Aorta (tissue), 5 donors: ENCODE measurements at regions not wholly inside any gene's neighbourhood (a gene's known extent, or its start where the extent isn't known, plus 50 kb on each side); places are given as distances from the start of the nearest gene placed in this dataset.
"Not testable (repeated sequence)": the region's sequence is repeated elsewhere in the genome, so short reads cannot be mapped to it uniquely, and the experiment has no call there.

Experiments used
- ATAC-seq: fragments of 200-7000 bp; cut with Tn5 transposase; one replicate; pipeline ENCODE4 v1.9.1; 2022; ENCODE audit warnings: moderate library complexity; ENCODE audit not compliant: low FRiP score
- DNase-seq, 2 donors: peaks; one replicate each; pipeline ENCODE4 v3.0.0-alpha.2; 2020
- H3K27ac ChIP-seq, 2 donors: one replicate each; pipeline ENCODE4 v1.5.1; 2013; ENCODE audit warnings: low read length in 2 of 2, mild to moderate bottlenecking in 2 of 2, moderate library complexity in 2 of 2, control low read depth in 1 of 2, inconsistent platforms in 1 of 2, low read depth in 1 of 2
- H3K27me3 ChIP-seq, 2 donors: one replicate each; pipeline ENCODE4 v1.6.1; 2013; ENCODE audit warnings: control low read depth in 1 of 2, low read length in 1 of 2, mild to moderate bottlenecking in 1 of 2, moderate library complexity in 1 of 2; ENCODE audit not compliant: insufficient read depth in 2 of 2, control insufficient read depth in 1 of 2
- H3K36me3 ChIP-seq, 2 donors: one replicate each; pipeline ENCODE4 v1.6.1; 2013; ENCODE audit warnings: control low read depth in 1 of 2, low read length in 1 of 2, mild to moderate bottlenecking in 1 of 2; ENCODE audit not compliant: insufficient read depth in 2 of 2, control insufficient read depth in 1 of 2
- H3K4me1 ChIP-seq, 2 donors: one replicate each; pipeline ENCODE4 v1.6.1; 2013; ENCODE audit warnings: low read length in 2 of 2, control low read depth in 1 of 2, mild to moderate bottlenecking in 1 of 2, moderate library complexity in 1 of 2; ENCODE audit not compliant: insufficient read depth in 2 of 2, control insufficient read depth in 1 of 2
- H3K4me3 ChIP-seq, 2 donors: one replicate each; pipeline ENCODE4 v1.5.1; 2013; ENCODE audit warnings: low read length in 2 of 2, control low read depth in 1 of 2, mild to moderate bottlenecking in 1 of 2
- H3K9me3 ChIP-seq: one replicate; pipeline ENCODE4 v1.6.1; 2013; ENCODE audit warnings: mild to moderate bottlenecking, low read length; ENCODE audit not compliant: control insufficient read depth
- WGBS, 2 donors: extraction: QIAGEN DNeasy Blood & Tissue Kit; methylation state at CpG; one replicate each; pipeline ENCODE4 v1.1.7; 2013; 5-methylcytosine and 5-hydroxymethylcytosine counted together
- intact Hi-C, 2 donors: fragments of 100-400 bp; cut with DNase I; formaldehyde crosslinking; loops; one replicate each; pipeline versions ENCODE4 v1.14.2 to v1.15.0; 2022
- donor health status: healthy with polysubstance abuse.
- donor health status: Bipolar disorder and iron deficiency.
- donor health status: DM: no; HTN: no; CAD: no.
- donor health status: DM: no; HTN: no; CAD: no.
- donor health status: DM: yes; HTN: yes; CAD: no.

GRCh38 chr7:19522486-19522885 lies 186.4 kb downstream of the POLR1F start:
- WGBS, 2 donors: 35 to 53% methylated on average over 3 of the region's 3 CpGs
- Histone ChIP-seq H3K9me3 (no peaks in the 10 kb centered on the region), H3K4me3 (no peak overlapping the region), H3K36me3 (no peaks in the 10 kb centered on the region), H3K27me3 (no peaks in the 10 kb centered on the region), H3K27ac (no peak overlapping the region), H3K4me1 (no peaks in the 10 kb centered on the region)
- ATAC-seq: no peak
- DNase-seq: no peak
- intact Hi-C loops: no loop called here

- Histone ChIP-seq H3K4me3 (no peak overlapping the region), H3K9me3 (no peaks in the 10 kb centered on the region), H3K4me1 (no peaks in the 10 kb centered on the region), H3K27me3 (no peaks in the 10 kb centered on the region), H3K27ac (no peak overlapping the region), H3K36me3 (no peaks in the 10 kb centered on the region)
- intact Hi-C loops: no loop called here
- DNase-seq (no peak), ATAC-seq (no peak)
- 82 to 91% methylated on average over 1 of the region's 1 CpG for WGBS, 2 donors
These were observed 188.4 kb downstream of the POLR1F start for GRCh38 chr7:19520392-19520791.

GRCh38 chr7:19519443-19520021 lies 189.3 kb downstream of the POLR1F start:
- DNase-seq (no peak), ATAC-seq (no peak)
- no peak overlapping the region for H3K4me3 ChIP-seq
- H3K9me3 ChIP-seq: no peaks in the 10 kb centered on the region
- H3K4me1 ChIP-seq: no peaks in the 10 kb centered on the region
- WGBS, 2 donors: 19 to 23% methylated on average over 3 of the region's 3 CpGs
- H3K27me3 ChIP-seq: no peaks in the 10 kb centered on the region
- intact Hi-C loops: no loop called here
- H3K36me3 ChIP-seq: no peaks in the 10 kb centered on the region
- H3K27ac ChIP-seq: no peak overlapping the region

GRCh38 chr7:19517546-19517945 lies 191.3 kb downstream of the POLR1F start:
- H3K27me3 ChIP-seq, H3K4me3 ChIP-seq, H3K36me3 ChIP-seq, H3K27ac ChIP-seq, ATAC-seq, intact Hi-C loops, H3K9me3 ChIP-seq, H3K4me1 ChIP-seq, DNase-seq: not testable (repeated sequence)
- WGBS, 2 donors: 88 to 90% methylated on average over 3 of the region's 3 CpGs

- Histone ChIP-seq H3K36me3 (no peaks in the 10 kb centered on the region), H3K27me3 (no peaks in the 10 kb centered on the region), H3K4me3 (no peak overlapping the region), H3K9me3 (no peaks in the 10 kb centered on the region), H3K4me1 (no peaks in the 10 kb centered on the region), H3K27ac (no peak overlapping the region)
- 59 to 60% methylated on average over 2 of the region's 2 CpGs for WGBS, 2 donors
- ATAC-seq: no peak
- intact Hi-C loops: no loop called here
- no peak for DNase-seq
These were observed 200.0 kb downstream of the POLR1F start for GRCh38 chr7:19508821-19509220.

- H3K27me3 ChIP-seq: no peaks in the 10 kb centered on the region
- H3K27ac ChIP-seq: no peak overlapping the region
- H3K4me1 ChIP-seq: no peaks in the 10 kb centered on the region
- no peak for ATAC-seq
- intact Hi-C loops: no loop called here
- no peak for DNase-seq
- WGBS, 2 donors: 27 to 36% methylated on average over 2 of the region's 2 CpGs
- no peak overlapping the region for H3K4me3 ChIP-seq
- no peaks in the 10 kb centered on the region for H3K36me3 ChIP-seq
- no peaks in the 10 kb centered on the region for H3K9me3 ChIP-seq
These were observed 200.7 kb downstream of the POLR1F start for GRCh38 chr7:19508124-19508523.

GRCh38 chr7:19491821-19492452 lies 216.9 kb downstream of the POLR1F start:
- no peaks in the 10 kb centered on the region for H3K4me1 ChIP-seq
- H3K27me3 ChIP-seq: no peaks in the 10 kb centered on the region
- DNase-seq (no peak), ATAC-seq (no peak)
- H3K27ac ChIP-seq: no peak overlapping the region
- no peak overlapping the region for H3K4me3 ChIP-seq
- no peaks in the 10 kb centered on the region for H3K9me3 ChIP-seq
- intact Hi-C loops: no loop called here
- no peaks in the 10 kb centered on the region for H3K36me3 ChIP-seq
- WGBS, 2 donors: 24 to 31% methylated on average over 7 of the region's 7 CpGs

GRCh38 chr7:19491371-19491770 lies 217.5 kb downstream of the POLR1F start:
- DNase-seq (no peak), ATAC-seq (no peak)
- H3K4me3 ChIP-seq: no peak overlapping the region
- intact Hi-C loops: no loop called here
- H3K9me3 ChIP-seq: no peaks in the 10 kb centered on the region
- no peaks in the 10 kb centered on the region for H3K27me3 ChIP-seq
- no peak overlapping the region for H3K27ac ChIP-seq
- no peaks in the 10 kb centered on the region for H3K36me3 ChIP-seq
- no peaks in the 10 kb centered on the region for H3K4me1 ChIP-seq
- 71 to 75% methylated on average over 5 of the region's 5 CpGs for WGBS, 2 donors

GRCh38 chr7:19489162-19489820 lies 219.5 kb downstream of the POLR1F start:
- H3K9me3 ChIP-seq: no peaks in the 10 kb centered on the region

More at GRCh38 chr7:19489162-19489820, 219.5 kb downstream of the POLR1F start:
- intact Hi-C loops: no loop called here
- no peak for DNase-seq
- no peaks in the 10 kb centered on the region for H3K27me3 ChIP-seq
- ATAC-seq: no peak
- 88 to 89% methylated on average over 3 of the region's 3 CpGs for WGBS, 2 donors
- no peak overlapping the region for H3K4me3 ChIP-seq
- H3K4me1 ChIP-seq: no peaks in the 10 kb centered on the region
- H3K27ac ChIP-seq: no peak overlapping the region
- H3K36me3 ChIP-seq: no peaks in the 10 kb centered on the region
